Mucosa of rectum (tissue), 2 donors: ENCODE measurements at regions not wholly inside any gene's neighbourhood (a gene's known extent, or its start where the extent isn't known, plus 50 kb on each side); places are given as distances from the start of the nearest gene placed in this dataset.
"Not testable (repeated sequence)": the region's sequence is repeated elsewhere in the genome, so short reads cannot be mapped to it uniquely, and the experiment has no call there.

Experiments
- H3K27ac ChIP-seq, 2 donors: one replicate each; pipeline ENCODE4 v1.7.0; 2013; ENCODE audit warnings: inconsistent platforms in 2 of 2, low read depth in 2 of 2, low read length in 2 of 2
- H3K27me3 ChIP-seq, 2 donors: one replicate each; pipeline ENCODE4 v1.7.0; 2013; ENCODE audit warnings: low read length in 2 of 2; ENCODE audit not compliant: control insufficient read depth in 2 of 2, insufficient read depth in 2 of 2
- H3K36me3 ChIP-seq, 2 donors: one replicate each; pipeline ENCODE4 v1.7.0; 2013; ENCODE audit warnings: low read length in 2 of 2; ENCODE audit not compliant: control insufficient read depth in 2 of 2, insufficient read depth in 2 of 2
- H3K4me1 ChIP-seq, 2 donors: one replicate each; pipeline ENCODE4 v1.7.0; 2013; ENCODE audit warnings: low read length in 2 of 2, mild to moderate bottlenecking in 1 of 2; ENCODE audit not compliant: control insufficient read depth in 2 of 2, insufficient read depth in 2 of 2
- H3K4me3 ChIP-seq, 2 donors: one replicate each; pipeline ENCODE4 v1.7.0; 2013; ENCODE audit warnings: low read length in 2 of 2
- H3K9ac ChIP-seq, 2 donors: one replicate each; pipeline ENCODE4 v1.7.0; 2013; ENCODE audit warnings: low read length in 2 of 2, low read depth in 1 of 2, mild to moderate bottlenecking in 1 of 2
- H3K9me3 ChIP-seq, 2 donors: one replicate each; pipeline ENCODE4 v1.7.0; 2013; ENCODE audit warnings: low read length in 2 of 2; ENCODE audit not compliant: control insufficient read depth in 2 of 2
- donor health status: healthy.
- donor health status: Normal muscosa, but diverticular disease.

DNA sequence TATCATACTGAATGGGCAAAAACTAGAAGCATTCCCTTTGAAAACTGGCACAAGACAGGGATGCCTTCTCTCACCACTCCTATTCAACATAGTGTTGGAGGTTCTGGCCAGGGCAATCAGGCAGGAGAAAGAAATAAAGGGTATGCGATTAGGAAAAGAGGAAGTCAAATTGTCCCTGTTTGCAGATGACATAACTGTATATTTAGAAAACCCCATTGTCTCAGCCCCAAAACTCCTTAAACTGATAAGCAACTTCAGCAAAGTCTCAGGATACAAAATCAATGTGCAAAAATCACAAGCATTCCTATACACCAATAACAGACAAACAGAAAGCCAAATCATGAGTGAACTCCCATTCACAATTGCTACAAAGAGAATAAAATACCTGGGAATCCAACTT is 52.5 kb upstream of the CCDC71L start:
- not testable (repeated sequence) for H3K36me3 ChIP-seq, H3K9ac ChIP-seq, H3K27me3 ChIP-seq, H3K4me1 ChIP-seq, H3K9me3 ChIP-seq, H3K4me3 ChIP-seq, H3K27ac ChIP-seq

DNA sequence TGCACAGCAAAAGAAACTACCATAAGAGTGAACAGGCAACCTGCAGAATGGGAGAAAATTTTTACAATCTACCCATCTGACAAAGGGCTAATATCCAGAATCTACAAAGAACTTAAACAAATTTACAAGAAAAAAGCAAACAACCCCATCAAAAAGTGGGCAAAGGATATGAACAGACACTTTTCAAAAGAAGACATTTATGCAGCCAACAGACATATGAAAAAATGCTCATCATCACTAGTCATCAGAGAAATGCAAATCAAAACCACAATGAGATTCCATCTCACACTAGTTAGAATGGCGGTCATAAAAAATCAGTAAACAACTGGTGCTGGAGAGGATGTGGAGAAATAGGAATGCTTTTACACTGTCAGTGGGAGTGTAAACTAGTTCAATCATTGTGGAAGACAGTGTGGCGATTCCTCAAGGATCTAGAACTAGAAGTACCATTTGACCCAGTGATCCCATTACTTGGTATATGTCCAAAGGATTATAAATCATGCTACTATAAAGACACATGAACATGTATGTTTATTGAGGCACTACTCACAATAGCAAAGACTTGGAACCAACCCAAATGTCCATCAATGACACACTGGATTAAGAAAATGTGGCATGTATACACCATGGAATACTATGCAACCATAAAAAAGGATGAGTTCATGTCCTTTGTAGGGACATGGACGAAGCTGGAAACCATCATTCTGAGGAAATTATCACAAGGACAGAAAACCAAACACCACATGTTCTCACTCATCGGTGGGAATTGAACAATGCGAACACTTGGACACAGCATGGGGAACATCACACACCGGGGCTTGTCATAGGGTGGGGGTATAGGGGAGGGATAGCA is 53.9 kb upstream of the CCDC71L start:
- H3K9ac ChIP-seq, H3K27ac ChIP-seq, H3K27me3 ChIP-seq, H3K9me3 ChIP-seq, H3K4me1 ChIP-seq, H3K36me3 ChIP-seq, H3K4me3 ChIP-seq: not testable (repeated sequence)

DNA sequence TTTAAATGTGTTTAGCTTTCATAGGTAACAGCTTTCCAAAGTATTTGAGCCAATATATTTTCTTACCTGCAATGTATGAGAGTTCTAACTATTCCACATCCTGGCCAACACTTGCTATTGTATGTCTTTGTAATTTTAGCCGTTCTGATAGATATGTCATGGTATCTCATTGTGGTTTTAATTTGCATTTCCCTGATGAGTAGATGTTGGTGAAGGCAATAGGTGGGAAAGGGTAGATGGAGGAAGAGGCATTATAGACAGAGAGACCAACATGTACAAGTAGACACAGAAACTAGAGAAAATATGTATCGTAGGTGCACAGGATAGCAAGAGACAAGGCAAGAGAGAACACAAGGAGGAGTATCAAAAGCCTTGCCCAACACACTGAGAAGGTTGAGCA is 54.8 kb upstream of the CCDC71L start:
- Histone ChIP-seq H3K27me3 (no peaks in the 10 kb centered on the region), H3K4me3 (no peak overlapping the region)

DNA sequence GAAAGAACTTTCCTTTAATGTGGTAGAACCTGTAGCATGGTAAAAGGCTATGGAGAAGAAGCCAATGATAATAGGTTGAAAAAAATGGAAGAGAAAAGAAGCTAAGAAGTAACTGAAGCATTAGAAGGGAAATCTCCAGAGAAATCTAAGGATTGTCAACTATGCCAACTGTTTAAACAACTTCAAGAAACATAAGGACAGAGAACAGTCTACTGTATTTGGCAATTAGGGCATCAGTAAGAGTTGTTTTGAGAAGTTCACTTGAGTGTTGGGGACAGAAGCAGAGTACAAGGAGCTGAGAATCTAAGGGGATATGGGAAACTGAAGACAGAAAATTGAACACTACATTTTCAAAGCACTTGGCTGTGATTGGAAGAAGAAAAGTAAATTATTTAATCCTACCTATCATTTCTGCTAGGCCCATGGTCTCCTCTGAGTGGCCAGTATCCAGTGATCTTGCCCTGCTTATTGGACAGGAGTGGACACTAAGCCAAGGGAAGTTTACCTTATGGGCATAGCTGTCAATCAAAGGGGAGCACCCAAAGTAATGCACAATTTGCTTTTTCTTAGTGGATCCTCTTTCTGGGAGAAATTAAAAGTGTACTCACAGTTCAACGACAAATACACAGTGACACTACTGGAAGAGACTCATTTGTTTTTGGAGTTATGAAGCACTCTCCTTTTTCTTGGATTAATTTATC is 56.4 kb upstream of the CCDC71L start:
- no peak overlapping the region for H3K4me3 ChIP-seq
- H3K27ac ChIP-seq = peak overlapping the region in 1 of 2 donors; percentile 10
- H3K9me3 ChIP-seq = no peaks in the 10 kb centered on the region
- no peaks in the 10 kb centered on the region for H3K36me3 ChIP-seq
- H3K4me1 ChIP-seq = no peaks in the 10 kb centered on the region
- no peaks in the 10 kb centered on the region for H3K27me3 ChIP-seq
- no peak overlapping the region for H3K9ac ChIP-seq

More for the DNA sequence above, 54.8 kb upstream of the CCDC71L start:
- H3K9me3 ChIP-seq = no peaks in the 10 kb centered on the region
- no peaks in the 10 kb centered on the region for H3K4me1 ChIP-seq
- H3K9ac ChIP-seq = no peak overlapping the region
- H3K27ac ChIP-seq = no peak overlapping the region
- no peaks in the 10 kb centered on the region for H3K36me3 ChIP-seq

DNA sequence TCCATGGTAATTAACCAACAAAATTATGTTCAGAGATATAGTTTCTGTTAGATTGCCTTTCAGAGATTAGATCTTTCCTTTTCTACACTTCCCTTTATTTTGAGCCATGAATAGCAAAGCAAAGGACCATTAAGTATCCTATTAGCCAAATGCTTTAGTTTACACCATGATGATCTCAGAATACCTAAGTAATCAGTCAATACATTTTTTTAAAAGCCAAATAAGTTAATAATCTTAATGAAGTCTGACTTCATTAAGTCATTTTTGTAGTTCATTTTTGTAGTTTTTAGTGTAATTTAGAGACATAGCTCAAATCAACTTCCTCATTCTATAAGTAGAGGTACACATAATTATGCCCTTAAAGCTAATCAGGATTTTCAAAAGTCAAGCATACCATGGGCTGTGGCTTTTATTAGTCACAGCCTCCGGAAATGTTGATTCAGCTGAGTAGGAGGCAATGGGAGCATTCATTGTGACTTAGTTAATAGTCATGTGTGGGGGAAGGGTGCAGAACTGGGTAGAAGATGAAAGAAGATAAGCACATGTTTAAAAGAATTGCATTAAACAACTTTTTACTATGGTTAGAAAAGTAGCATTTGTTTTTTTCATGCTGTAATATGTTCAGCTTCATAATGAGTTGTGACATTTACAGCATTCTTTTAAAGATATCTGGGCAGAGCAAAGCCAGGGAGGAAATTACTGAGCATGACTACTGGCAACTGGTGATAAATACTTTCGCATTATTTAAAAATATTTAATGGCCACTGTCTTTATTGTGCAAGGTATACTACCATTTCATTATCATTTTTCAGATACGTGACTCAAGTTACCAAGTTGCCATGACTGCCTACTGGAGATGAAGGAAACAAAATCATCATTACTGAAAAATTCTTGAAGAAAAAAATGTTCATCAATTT is 57.3 kb upstream of the CCDC71L start:
- Histone ChIP-seq H3K4me3 (no peak overlapping the region), H3K4me1 (no peaks in the 10 kb centered on the region), H3K36me3 (no peaks in the 10 kb centered on the region), H3K27ac (peak overlapping the region in 1 of 2 donors; percentile 10), H3K9ac (no peak overlapping the region), H3K27me3 (no peaks in the 10 kb centered on the region), H3K9me3 (no peaks in the 10 kb centered on the region)

DNA sequence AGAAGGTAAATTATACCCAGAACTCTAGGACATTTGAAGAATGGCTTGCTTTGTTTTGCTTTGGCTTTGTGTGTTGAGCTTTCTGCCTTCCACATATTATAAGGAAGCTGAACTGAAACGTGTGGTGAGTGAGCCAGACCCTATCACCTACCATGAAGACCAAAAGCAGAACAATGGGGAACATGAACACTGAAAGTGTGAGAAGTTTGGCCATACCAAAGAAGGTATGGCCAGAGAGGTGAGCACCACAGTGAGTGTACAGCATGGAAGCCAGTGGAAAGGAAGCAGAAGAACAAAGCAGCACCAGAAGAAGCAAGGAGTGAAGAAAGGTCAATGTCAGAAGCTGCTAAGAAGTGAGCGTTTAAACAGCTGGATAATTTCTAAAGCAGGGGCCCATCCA is 59.7 kb upstream of the CCDC71L start:
- Histone ChIP-seq H3K4me1 (no peaks in the 10 kb centered on the region), H3K4me3 (no peak overlapping the region), H3K27ac (no peak overlapping the region), H3K27me3 (no peaks in the 10 kb centered on the region), H3K9ac (no peak overlapping the region), H3K36me3 (no peaks in the 10 kb centered on the region), H3K9me3 (no peaks in the 10 kb centered on the region)

DNA sequence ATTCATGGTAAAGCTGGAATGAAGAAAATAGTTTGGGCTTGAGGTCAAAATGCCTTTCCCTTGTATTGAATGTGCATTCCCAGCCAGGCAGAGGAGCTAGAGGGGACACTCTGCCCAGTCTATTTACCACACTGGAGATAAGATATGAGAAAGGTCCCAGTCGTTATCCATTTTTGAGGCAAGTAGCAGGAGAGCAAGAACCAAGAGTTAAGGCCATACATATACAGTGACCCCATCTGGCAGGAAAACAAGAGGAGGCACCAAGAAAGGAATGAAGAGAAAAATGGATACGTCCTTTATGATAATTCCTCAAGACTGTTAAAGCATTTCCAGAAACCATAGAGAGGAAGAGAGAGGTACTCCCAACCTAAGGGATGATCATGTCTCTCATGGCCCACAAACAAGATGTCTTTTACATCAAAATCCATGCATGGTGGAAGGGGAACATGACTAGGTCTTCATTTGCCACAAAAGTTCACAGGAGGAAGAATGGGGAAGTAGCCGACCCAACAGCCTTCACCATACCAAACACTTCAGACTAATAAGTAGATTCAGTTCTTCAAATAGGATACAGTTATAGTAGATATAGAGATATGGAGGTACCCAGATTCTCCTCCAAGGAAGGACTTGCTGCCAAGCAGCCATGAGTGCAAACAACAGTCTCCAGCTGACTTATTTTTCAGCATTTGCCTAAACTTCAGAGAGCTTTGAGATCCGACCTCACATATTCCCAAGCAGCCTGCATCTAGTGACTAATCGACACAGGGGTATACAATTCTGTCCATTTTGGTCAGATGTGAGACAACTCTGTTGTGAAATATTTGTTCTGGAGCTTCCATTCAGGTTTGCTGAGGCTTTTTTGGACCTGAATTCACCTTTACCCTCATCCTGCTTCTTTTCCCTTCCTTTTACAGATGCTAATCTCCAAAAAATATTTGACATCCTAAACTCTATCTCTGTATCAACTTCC is 61.1 kb upstream of the CCDC71L start:
- Histone ChIP-seq H3K4me1 (no peaks in the 10 kb centered on the region), H3K36me3 (no peaks in the 10 kb centered on the region), H3K27ac (no peak overlapping the region), H3K4me3 (no peak overlapping the region), H3K27me3 (no peaks in the 10 kb centered on the region), H3K9ac (no peak overlapping the region), H3K9me3 (no peaks in the 10 kb centered on the region)

DNA sequence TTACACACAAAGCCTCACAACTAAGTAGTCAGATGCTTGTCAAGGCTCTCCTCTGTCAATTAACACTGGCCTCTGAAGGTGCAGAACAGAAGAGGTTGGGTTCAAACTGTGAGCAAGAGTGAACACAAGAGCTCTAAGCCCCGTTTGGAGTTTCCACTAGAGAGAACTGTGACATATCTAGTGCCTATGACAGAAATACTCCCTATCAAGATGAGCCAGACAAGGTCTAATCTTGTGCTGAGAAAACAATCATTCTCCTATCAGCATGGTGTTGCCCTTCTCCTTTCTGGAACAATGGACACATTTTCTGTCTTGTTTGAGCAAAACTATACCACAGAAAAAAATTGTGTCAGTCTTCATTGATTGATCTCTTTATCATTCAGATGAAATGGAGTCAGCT is 62.4 kb upstream of the CCDC71L start:
- Histone ChIP-seq H3K27ac (no peak overlapping the region), H3K9me3 (no peaks in the 10 kb centered on the region), H3K27me3 (no peaks in the 10 kb centered on the region), H3K36me3 (no peaks in the 10 kb centered on the region), H3K4me3 (no peak overlapping the region), H3K9ac (no peak overlapping the region), H3K4me1 (no peaks in the 10 kb centered on the region)

DNA sequence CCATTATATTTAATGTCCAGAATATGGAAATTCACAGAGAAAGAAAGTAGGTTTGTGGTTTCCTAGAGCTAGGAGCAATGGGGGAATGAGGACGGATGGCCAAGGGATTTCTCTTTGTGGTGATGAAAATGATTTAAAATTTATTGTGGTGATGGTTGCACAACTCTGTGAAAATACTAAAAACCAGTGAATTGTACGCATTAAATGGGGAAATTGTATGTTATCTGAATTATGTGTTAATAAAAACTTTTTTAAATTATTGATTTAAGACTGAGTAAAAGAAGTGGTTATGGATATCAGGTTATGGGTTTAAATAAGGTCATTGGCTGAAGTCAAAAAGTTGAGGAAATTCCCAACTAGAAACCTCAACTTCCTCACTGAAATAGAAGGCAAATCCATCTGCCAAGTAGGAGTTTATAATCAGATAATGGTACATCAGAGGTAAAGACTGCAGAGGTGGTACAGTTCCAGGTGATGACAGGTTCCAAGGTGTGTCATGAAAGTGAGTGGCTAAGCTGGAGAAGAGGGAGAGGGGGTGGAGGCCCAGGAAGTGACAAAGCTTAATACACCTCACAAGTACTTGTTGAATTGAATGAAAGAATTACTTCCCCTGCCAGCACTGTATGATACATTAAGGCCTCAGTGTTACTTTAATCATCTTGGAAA is 68.9 kb upstream of the CCDC71L start:
- H3K27me3 ChIP-seq = no peaks in the 10 kb centered on the region
- no peaks in the 10 kb centered on the region for H3K9me3 ChIP-seq
- no peak overlapping the region for H3K4me3 ChIP-seq
- no peaks in the 10 kb centered on the region for H3K4me1 ChIP-seq
- H3K27ac ChIP-seq = no peak overlapping the region
- no peak overlapping the region for H3K9ac ChIP-seq
- no peaks in the 10 kb centered on the region for H3K36me3 ChIP-seq
